ENCODE measurements at regions not wholly inside any gene's neighbourhood (a gene's known extent, or its start where the extent isn't known, plus 50 kb on each side); places are given as distances from the start of the nearest gene placed in this dataset.

GRCh38 chr5:89123581-89123980, 240.6 kb upstream of the MEF2C start:
- TF ChIP-seq, protein P1, sequence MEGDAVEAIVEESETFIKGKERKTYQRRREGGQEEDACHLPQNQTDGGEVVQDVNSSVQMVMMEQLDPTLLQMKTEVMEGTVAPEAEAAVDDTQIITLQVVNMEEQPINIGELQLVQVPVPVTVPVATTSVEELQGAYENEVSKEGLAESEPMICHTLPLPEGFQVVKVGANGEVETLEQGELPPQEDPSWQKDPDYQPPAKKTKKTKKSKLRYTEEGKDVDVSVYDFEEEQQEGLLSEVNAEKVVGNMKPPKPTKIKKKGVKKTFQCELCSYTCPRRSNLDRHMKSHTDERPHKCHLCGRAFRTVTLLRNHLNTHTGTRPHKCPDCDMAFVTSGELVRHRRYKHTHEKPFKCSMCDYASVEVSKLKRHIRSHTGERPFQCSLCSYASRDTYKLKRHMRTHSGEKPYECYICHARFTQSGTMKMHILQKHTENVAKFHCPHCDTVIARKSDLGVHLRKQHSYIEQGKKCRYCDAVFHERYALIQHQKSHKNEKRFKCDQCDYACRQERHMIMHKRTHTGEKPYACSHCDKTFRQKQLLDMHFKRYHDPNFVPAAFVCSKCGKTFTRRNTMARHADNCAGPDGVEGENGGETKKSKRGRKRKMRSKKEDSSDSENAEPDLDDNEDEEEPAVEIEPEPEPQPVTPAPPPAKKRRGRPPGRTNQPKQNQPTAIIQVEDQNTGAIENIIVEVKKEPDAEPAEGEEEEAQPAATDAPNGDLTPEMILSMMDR (IDR thresholded peaks at IDR 0.05 in 8 of 11, conservative IDR thresholded peaks at IDR 0.05 in 3 of 11) = no peak
- TF ChIP-seq POLR2A (IDR thresholded peaks at IDR 0.05) = no peak
- TF ChIP-seq POLR2AphosphoS5 (IDR thresholded peaks at IDR 0.05) = no peak

Measured in spleen (tissue), 7 donors.